Cerebellar cortex (tissue), 1 donor: ENCODE measurements at regions not wholly inside any gene's neighbourhood (a gene's known extent, or its start where the extent isn't known, plus 50 kb on each side); places are given as distances from the start of the nearest gene placed in this dataset.

Experiments
- DNase-seq: peaks from one replicate; pipeline ENCODE4 v3.0.0-alpha.2; 2015; ENCODE audit warnings: low spot score

- no peak for DNase-seq
These were observed 149.9 kb downstream of the SPATA19 start for GRCh38 chr11:133695387-133695786.

GRCh38 chr11:133694701-133695100, 150.6 kb downstream of the SPATA19 start:
- DNase-seq, result no peak

- no peak for DNase-seq
These were observed 152.2 kb downstream of the SPATA19 start for GRCh38 chr11:133693110-133693509.

GRCh38 chr11:133692126-133692934, 153.0 kb downstream of the SPATA19 start:
- DNase-seq, result no peak

- DNase-seq, result no peak
These were observed 155.5 kb upstream of the OPCML start for GRCh38 chr11:133687781-133688180.

GRCh38 chr11:133681901-133682300, 149.6 kb upstream of the OPCML start:
- DNase-seq, result no peak

- DNase-seq, result no peak
These were observed 147.6 kb upstream of the OPCML start for GRCh38 chr11:133679896-133680295.

GRCh38 chr11:133678191-133678590, 145.9 kb upstream of the OPCML start:
- DNase-seq, result no peak

GRCh38 chr11:133677387-133677786, 145.1 kb upstream of the OPCML start:
- no peak for DNase-seq

- no peak for DNase-seq
These were observed 144.0 kb upstream of the OPCML start for GRCh38 chr11:133676265-133676664.

- DNase-seq, result no peak
These were observed 137.2 kb upstream of the OPCML start for GRCh38 chr11:133669371-133670053.

- DNase-seq, result no peak
These were observed 131.1 kb upstream of the OPCML start for GRCh38 chr11:133663135-133663985.

GRCh38 chr11:133661846-133662245, 129.5 kb upstream of the OPCML start:
- no peak for DNase-seq

- DNase-seq, result no peak
These were observed 127.9 kb upstream of the OPCML start for GRCh38 chr11:133660202-133660568.

GRCh38 chr11:133659538-133660201, 127.4 kb upstream of the OPCML start:
- no peak for DNase-seq

GRCh38 chr11:133657054-133657453, 124.8 kb upstream of the OPCML start:
- DNase-seq, result no peak

GRCh38 chr11:133656082-133656635, 123.9 kb upstream of the OPCML start:
- DNase-seq, result no peak

GRCh38 chr11:133654630-133655212, 122.4 kb upstream of the OPCML start:
- no peak for DNase-seq

- no peak for DNase-seq
These were observed 121.0 kb upstream of the OPCML start for GRCh38 chr11:133653336-133653735.

- no peak for DNase-seq
These were observed 117.8 kb upstream of the OPCML start for GRCh38 chr11:133650082-133650481.

GRCh38 chr11:133649040-133649439, 116.7 kb upstream of the OPCML start:
- no peak for DNase-seq
